Activated CD8-positive, alpha-beta T cell treated with anti-CD3 and anti-CD28 coated beads for 36 hours (primary cell): ENCODE measurements at regions not wholly inside any gene's neighbourhood (a gene's known extent, or its start where the extent isn't known, plus 50 kb on each side); places are given as distances from the start of the nearest gene placed in this dataset.

Source experiments
- ATAC-seq: fragments of 200-7000 bp; cut with Tn5 transposase; one replicate; pipeline ENCODE4 v1.10.0; 2021; ENCODE audit warnings: mild to moderate bottlenecking, moderate library complexity
- CTCF ChIA-PET: fragments of 350-600 bp; sonication (Branson Sonifier 250); formaldehyde crosslinking; loops from one replicate; lab custom pipeline; 2021; ENCODE audit warnings: antibody characterized with exemption; lab: Charles Lee
- POLR2A ChIA-PET: fragments of 350-600 bp; sonication (Branson Sonifier 250); formaldehyde crosslinking; loops from one replicate; lab custom pipeline; 2021; ENCODE audit warnings: antibody characterized with exemption; lab: Charles Lee
- DNase-seq: peaks from one replicate; pipeline ENCODE4 v3.0.0-alpha.2; 2020
- H3K27ac Mint-ChIP-seq: one replicate; pipeline ENCODE4 v1.8.0; 2021; ENCODE audit warnings: mild to moderate bottlenecking, mixed read lengths
- H3K27me3 Mint-ChIP-seq: one replicate; pipeline ENCODE4 v1.8.0; 2021; ENCODE audit warnings: mixed read lengths
- H3K36me3 Mint-ChIP-seq: one replicate; pipeline ENCODE4 v1.8.0; 2021; ENCODE audit warnings: low read depth, mixed read lengths
- H3K4me1 Mint-ChIP-seq: one replicate; pipeline ENCODE4 v1.8.0; 2021; ENCODE audit warnings: low read depth, mixed read lengths
- H3K4me3 Mint-ChIP-seq: one replicate; pipeline ENCODE4 v1.8.0; 2021; ENCODE audit warnings: mild to moderate bottlenecking, moderate library complexity, mixed read lengths
- H3K9me3 Mint-ChIP-seq: one replicate; pipeline ENCODE4 v1.8.0; 2021; ENCODE audit warnings: mixed read lengths
- intact Hi-C: fragments of 100-400 bp; cut with micrococcal nuclease; formaldehyde crosslinking; loops from one replicate; pipeline ENCODE4 v1.10.0; 2022
- TF ChIP-seq, protein P1 (sequence below): fragments of 200-600 bp; IDR thresholded peaks from one replicate; pipeline ENCODE4 v1.8.0; 2022; ENCODE audit warnings: antibody characterized with exemption, mild to moderate bottlenecking

DNA sequence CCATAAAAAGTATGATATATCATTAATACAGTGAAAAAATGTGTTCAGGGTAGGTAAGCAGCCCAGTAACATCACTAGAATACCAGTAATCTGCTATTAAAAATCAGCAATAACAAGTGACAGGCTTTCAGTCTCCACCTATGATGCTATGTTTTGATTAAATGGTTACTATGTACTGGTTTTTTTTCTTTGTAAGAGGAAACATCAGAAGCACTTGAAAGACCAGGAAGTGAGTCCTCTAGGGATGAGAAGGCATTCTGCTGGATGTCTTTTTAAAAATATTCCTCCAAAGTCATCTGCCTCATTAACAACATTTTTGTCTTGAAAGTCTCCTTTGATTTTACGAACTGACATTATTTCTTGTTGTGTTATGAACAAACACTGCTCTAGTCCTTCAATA lies 136.0 kb upstream of the FAM98A start:
- Mint-ChIP-seq H3K27ac (no peak overlapping the region), H3K27me3 (no peaks in the 10 kb centered on the region), H3K4me3 (no peak overlapping the region), H3K4me1 (no peaks in the 10 kb centered on the region), H3K36me3 (no peaks in the 10 kb centered on the region), H3K9me3 (no peaks in the 10 kb centered on the region)
- TF ChIP-seq, protein P1, sequence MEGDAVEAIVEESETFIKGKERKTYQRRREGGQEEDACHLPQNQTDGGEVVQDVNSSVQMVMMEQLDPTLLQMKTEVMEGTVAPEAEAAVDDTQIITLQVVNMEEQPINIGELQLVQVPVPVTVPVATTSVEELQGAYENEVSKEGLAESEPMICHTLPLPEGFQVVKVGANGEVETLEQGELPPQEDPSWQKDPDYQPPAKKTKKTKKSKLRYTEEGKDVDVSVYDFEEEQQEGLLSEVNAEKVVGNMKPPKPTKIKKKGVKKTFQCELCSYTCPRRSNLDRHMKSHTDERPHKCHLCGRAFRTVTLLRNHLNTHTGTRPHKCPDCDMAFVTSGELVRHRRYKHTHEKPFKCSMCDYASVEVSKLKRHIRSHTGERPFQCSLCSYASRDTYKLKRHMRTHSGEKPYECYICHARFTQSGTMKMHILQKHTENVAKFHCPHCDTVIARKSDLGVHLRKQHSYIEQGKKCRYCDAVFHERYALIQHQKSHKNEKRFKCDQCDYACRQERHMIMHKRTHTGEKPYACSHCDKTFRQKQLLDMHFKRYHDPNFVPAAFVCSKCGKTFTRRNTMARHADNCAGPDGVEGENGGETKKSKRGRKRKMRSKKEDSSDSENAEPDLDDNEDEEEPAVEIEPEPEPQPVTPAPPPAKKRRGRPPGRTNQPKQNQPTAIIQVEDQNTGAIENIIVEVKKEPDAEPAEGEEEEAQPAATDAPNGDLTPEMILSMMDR: no peak
- CTCF ChIA-PET: no interaction called here
- POLR2A ChIA-PET: no interaction called here
- intact Hi-C loops: no loop called here
- DNase-seq (no peak), ATAC-seq (no peak)

- Mint-ChIP-seq H3K27ac (no peak overlapping the region), H3K36me3 (no peaks in the 10 kb centered on the region), H3K27me3 (no peaks in the 10 kb centered on the region), H3K9me3 (no peaks in the 10 kb centered on the region), H3K4me3 (no peak overlapping the region), H3K4me1 (no peaks in the 10 kb centered on the region)
- TF ChIP-seq, protein P1: no peak
- ATAC-seq: no peak
- POLR2A ChIA-PET: no interaction called here
- intact Hi-C loops: no loop called here
- CTCF ChIA-PET: no interaction called here
- DNase-seq: no peak
These were observed 131.7 kb upstream of the FAM98A start for GRCh38 chr2:33730804-33731203.

- Mint-ChIP-seq H3K27ac (no peak overlapping the region), H3K36me3 (no peaks in the 10 kb centered on the region), H3K4me1 (no peaks in the 10 kb centered on the region), H3K4me3 (no peak overlapping the region), H3K9me3 (no peaks in the 10 kb centered on the region), H3K27me3 (no peaks in the 10 kb centered on the region)
- no peak for DNase-seq
- POLR2A ChIA-PET: no interaction called here
- no peak for ATAC-seq
- TF ChIP-seq, protein P1: no peak
- CTCF ChIA-PET: no interaction called here
- intact Hi-C loops: no loop called here
These were observed 131.1 kb upstream of the FAM98A start for GRCh38 chr2:33730193-33730592.

DNA sequence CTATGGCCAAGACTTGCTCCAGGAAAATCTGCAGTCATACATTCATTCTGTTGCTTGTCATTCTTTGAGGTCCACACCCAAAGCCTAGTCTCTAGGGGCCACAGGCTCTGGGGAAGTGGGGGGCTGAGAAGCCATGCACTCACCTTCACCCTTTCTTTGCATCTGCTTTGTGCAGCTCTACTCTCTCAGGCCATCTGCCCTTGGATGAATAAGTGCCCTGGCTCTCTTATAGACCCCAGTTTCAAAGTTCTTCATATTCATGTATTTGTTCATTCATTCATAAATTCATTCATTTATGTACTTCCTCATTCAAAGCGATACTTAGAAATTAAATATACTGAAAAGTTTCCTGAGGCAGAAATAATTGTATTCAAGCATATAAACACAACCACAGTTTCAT lies 130.3 kb upstream of the FAM98A start:
- TF ChIP-seq, protein P1: no peak
- no peaks in the 10 kb centered on the region for H3K4me1 Mint-ChIP-seq
- no peak for ATAC-seq

DNA sequence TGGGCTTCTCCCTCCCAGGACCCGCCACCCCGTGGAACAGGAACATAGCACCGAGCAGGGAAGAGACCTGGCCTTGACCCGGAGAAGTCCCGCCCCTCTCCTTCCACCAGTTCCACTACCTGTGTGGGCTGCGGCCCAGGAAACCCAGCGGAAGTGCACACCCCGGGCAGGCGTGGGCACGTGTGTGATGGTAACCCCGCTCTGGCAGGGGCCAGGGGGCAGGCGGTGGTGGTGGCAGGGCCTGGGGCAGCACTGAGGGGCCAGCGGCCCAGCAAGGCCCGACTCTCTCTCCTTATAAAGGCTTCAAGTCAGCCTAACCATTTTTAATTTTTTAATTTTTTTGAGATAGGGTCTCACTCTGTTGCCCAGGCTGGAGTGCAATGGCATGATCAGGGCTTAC lies 129.0 kb upstream of the FAM98A start:
- POLR2A ChIA-PET: no interaction called here
- H3K27me3 Mint-ChIP-seq: no peaks in the 10 kb centered on the region
- H3K9me3 Mint-ChIP-seq: no peaks in the 10 kb centered on the region
- H3K4me3 Mint-ChIP-seq: no peak overlapping the region
- DNase-seq: no peak
- intact Hi-C loops: no loop called here
- CTCF ChIA-PET: no interaction called here
- no peak for ATAC-seq
- TF ChIP-seq, protein P1: no peak
- no peaks in the 10 kb centered on the region for H3K36me3 Mint-ChIP-seq
- no peak overlapping the region for H3K27ac Mint-ChIP-seq
- H3K4me1 Mint-ChIP-seq: no peaks in the 10 kb centered on the region

More for the DNA sequence above, 130.3 kb upstream of the FAM98A start:
- no peaks in the 10 kb centered on the region for H3K9me3 Mint-ChIP-seq
- intact Hi-C loops: no loop called here
- POLR2A ChIA-PET: no interaction called here
- H3K27me3 Mint-ChIP-seq: no peaks in the 10 kb centered on the region
- no peak overlapping the region for H3K27ac Mint-ChIP-seq
- H3K36me3 Mint-ChIP-seq: no peaks in the 10 kb centered on the region
- DNase-seq: no peak
- no peak overlapping the region for H3K4me3 Mint-ChIP-seq
- CTCF ChIA-PET: no interaction called here
